HG02938 (cell line): ENCODE measurements at regions not wholly inside any gene's neighbourhood (a gene's known extent, or its start where the extent isn't known, plus 50 kb on each side); places are given as distances from the start of the nearest gene placed in this dataset.

Experiments used
- ATAC-seq: cut with Tn5 transposase; IDR thresholded peaks from one replicate; pipeline ENCODE4 v1.9.1; 2021; ENCODE audit warnings: mild to moderate bottlenecking, moderate library complexity; ENCODE audit not compliant: unreplicated experiment

DNA sequence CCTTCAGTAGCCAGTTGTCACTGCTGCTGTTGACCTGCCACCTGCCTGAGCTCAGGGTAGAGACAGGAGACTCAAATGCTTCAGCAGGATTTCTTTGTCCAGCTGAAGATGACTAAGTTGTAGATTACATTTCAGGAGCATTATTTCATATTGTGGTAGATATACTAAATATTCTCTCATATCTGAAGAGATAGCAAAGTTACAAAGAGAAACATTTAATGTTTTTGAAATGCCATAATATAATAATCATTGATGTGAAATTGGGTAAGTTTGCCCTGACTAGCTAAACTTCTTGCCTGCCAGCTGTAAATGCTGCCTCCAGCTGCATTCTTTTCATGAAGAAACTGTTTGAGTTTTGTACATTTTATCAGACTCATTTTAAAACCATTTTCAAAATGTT, 247.6 kb upstream of the CNKSR2 start:
- ATAC-seq = no peak

DNA sequence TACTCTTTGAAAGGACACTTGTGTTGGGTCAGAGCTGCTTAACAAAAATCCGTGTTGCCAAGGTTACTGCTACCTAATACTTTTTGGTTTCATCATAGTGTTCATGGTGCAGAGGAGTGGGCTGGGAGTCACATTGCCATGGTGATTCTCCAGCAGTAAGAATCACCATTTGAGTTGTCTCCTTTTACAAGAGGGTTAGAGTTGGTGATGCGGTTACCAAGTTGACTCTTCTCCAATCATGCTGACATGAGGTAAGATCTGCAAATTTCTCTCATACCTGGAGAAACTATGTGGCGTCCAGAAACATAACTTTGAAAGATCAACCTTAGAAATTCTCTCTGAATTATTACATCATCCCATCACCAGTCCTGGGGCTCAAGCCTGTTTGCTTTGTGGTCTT, 242.9 kb upstream of the CNKSR2 start:
- no peak for ATAC-seq

- ATAC-seq = no peak
These were observed 242.4 kb upstream of the CNKSR2 start for GRCh38 chrX:21131786-21132185.

DNA sequence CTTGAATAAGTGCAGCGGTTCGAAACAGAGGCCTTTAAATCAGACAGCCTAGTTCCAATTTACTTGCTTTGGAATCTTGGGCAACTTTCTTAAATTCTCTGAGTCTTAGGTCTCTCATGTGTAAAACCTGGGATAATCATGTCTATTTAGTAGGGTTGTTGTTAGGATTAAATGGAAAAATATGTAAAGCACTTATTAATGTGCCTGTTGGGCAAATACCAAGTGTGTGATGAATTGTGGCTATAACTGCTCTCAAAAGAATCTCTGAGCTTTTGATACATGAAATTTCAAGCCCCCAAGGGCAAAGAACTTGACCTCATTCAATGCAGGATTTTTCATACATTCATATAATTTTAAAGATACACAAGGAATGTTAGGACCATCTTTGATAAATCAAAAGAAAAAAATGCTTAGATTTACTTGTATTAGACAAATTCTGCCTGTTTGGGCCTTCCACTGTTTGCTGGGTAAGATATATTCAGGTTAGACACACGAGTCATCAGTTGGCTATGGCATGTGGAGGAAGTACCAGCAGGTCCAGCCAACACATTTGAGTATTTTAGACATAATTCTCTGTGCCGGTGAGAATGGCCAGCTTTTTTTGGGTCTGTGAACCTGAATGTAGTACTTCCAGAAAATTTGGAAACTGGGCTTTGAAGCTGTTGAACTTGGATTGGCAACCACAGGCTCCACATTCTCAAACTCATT, 241.4 kb upstream of the CNKSR2 start:
- no peak for ATAC-seq

GRCh38 chrX:21150208-21150607, 224.0 kb upstream of the CNKSR2 start:
- no peak for ATAC-seq

- no peak for ATAC-seq
These were observed 223.2 kb upstream of the CNKSR2 start for GRCh38 chrX:21151051-21151450.

GRCh38 chrX:21153033-21153432, 221.2 kb upstream of the CNKSR2 start:
- ATAC-seq = no peak

DNA sequence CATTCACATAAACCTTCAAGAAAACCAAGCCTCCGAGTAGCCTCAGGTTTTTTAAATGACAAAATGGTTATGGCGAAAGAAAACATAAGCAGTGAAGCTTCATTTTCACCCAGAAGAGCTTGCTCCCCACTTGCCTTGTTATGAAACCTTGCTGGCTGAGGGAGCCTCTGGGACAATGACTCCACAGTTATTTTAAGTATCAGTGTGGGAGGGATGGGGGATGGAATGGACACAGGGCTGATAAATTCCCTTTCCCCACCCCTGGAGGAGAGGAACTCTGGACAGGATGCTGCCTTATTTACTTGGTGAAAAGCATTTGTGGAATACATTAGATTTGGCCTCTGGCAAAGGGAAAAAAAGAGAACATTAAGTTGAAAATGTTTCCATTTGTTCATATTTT, 220.7 kb upstream of the CNKSR2 start:
- ATAC-seq = no peak

DNA sequence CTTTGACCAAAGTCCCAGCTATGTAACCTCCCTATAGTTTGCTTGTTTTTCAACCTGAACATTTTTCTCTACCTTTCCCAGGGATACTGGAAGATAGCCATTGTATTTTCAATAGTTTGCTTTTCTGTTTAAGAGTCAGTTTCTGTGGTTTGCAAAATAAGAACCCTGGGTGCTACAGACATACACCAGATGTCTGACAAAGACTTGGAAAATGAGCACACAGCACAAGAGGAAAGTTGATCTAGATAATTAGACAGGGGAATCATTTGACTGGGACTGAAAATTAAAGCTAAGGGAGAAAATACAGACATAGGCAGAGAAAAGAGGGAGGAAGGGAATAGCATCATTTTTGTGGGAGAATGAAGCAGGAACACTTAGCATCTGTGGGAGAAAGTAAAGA, 218.3 kb upstream of the CNKSR2 start:
- no peak for ATAC-seq

DNA sequence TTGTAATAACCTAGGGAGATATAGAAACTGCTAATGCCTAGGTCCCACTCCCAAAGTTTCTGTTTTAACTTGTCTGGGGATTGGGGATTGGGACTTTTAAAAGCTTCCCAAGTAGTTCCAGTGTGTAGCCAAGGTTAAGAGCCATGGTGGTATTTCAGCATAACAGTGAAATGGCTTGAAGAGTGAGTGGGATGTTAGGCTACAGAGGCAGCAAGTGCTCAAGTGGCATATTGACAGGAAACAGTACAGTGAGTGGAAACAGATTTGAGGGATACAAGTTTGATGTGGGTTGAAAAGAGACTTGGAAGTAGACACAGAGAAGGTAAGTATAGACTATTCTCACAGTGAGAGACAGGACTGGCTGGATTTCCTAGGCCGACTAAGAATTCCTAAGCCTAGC, 217.6 kb upstream of the CNKSR2 start:
- no peak for ATAC-seq

DNA sequence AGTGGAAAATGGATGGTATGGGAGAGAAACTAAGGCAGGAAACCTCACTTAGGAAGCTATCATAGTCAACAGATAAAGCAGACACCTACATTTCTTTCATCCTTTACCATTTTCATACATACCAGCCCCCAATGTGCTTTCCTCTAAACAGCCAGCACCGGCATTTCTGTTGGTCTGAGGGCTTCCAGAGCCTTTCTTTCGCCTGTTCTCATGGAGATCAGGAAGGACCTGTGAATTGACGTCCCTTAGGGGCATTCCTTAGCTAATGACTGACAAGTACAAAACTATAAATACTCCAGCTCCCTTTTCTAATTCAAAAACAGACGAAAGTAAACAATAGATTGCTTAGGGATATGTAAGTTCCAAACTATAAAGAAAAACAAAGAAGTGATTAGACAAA, 215.5 kb upstream of the CNKSR2 start:
- ATAC-seq = no peak

GRCh38 chrX:21166272-21166982, 207.8 kb upstream of the CNKSR2 start:
- no peak for ATAC-seq

DNA sequence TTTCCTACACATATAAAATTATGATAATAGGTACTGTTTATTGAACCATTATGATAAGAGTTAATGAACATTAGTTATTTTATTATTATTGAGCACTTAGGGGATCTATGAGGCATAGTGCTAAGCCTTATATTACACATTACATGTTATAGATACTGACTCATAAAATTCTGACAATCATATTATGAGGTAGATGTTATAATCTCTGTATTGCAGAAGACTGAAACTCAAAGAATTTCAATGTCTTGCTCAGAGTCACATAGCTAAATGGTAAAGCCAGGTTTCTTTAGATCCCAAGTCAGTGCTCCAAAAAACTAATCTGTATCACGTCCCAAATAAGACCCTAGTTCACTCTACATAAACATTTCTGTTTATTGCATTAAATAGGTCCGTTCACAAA, 207.2 kb upstream of the CNKSR2 start:
- ATAC-seq = no peak

DNA sequence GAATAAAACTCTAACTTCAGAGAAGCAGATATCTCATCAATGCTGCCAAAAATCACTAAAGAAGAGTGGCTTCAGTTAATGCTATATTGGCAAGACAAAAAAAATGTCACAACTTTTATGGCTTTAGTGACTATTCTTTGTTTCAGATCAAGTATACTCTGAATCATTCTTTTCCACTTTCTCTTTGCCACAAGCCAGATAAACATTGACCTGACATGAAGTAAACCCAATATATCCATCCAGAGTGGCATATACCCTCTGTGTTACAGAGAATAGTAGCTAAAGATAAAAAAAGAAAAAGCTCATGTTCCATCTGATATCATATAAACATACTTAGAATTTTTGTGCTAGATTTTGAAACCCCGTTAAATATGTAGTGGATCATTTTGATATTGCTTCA, 206.7 kb upstream of the CNKSR2 start:
- no peak for ATAC-seq

DNA sequence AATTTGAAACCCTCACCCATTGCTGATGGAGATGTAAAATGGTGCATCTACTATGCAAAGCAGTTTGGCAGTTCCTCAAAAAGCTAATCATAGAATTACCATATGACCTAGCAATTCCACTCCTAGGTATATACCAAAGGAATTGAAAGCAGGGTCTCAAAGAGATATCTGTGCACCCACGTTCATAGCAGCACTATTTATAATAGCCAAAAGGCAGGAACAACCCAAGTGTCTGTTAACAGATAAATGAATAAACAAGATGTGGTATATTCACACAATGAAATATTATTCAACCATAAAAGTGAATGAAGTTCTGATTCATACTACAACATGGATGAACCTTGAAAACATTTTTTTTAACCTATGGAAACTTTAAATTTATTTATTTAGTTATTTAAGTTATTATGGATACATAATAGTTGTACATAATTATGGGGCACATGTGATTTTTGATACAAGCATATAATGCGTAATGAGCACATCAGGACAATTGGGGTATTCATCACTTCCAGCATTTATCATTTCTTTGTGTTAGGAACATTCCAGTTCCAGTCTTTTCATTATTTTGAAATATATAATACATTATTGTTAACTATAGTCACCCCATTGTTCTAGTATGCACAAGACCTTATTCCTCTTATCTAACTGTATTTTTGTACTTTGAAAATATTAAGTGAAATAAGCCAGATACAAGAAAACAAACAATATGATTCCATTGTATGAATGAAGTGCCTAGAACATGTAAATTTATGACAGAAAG, 205.6 kb upstream of the CNKSR2 start:
- no peak for ATAC-seq

GRCh38 chrX:21171181-21171580, 203.0 kb upstream of the CNKSR2 start:
- no peak for ATAC-seq

DNA sequence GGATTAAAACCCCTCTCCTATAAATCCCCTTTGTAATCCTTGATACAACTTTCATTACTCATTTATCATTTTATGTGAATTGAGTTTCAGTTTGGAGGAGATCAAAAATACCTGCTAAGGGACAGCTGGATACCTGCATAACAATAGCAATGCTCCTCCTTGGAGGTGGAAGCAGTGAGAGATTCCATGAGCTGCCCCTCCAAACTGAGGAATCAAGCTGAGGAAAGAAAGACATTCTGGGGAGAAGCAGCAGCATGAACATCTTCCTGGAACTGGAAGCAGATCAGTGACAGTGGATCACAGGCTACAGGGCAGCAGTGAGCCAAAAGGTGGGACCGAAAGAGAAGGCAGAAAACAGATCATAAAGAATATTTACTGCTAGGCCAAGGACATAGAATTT, 199.8 kb upstream of the CNKSR2 start:
- ATAC-seq = no peak

DNA sequence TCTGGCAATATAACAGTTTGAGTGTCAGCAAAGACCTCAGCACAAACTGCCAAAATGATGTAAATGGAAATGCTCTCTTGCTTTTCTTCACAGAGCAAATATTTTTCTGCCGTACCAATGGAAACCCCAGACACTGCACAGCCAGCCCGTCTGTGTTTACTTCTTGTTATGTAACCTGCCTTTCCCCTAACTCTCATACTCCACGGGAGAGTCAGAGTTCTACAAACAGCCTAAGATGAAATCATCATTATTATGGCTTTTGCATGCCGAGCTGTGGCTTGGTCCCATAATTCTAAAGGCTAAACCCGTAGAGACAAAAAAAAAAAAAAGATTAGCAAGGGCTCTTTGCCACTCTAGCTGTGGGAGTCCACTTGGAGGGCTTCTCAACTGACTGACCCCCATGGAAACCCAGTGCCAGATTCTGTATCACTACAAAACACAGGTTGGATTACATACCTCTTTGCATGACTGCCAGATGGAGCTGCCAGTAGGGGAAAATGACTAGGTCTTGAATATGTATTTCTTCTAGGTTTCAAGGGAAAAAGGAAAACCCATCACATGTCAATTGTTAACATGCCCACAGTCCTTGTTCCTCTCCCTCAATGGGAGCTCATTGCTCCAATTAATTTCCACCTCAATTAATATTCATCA, 197.2 kb upstream of the CNKSR2 start:
- ATAC-seq = no peak

- no peak for ATAC-seq
These were observed 192.9 kb upstream of the CNKSR2 start for GRCh38 chrX:21181232-21181853.

- ATAC-seq = no peak
These were observed 181.0 kb upstream of the CNKSR2 start for GRCh38 chrX:21193196-21193595.

- no peak for ATAC-seq
These were observed 179.7 kb upstream of the CNKSR2 start for GRCh38 chrX:21194526-21194925.
